HepG2 (cell line): ENCODE measurements at regions not wholly inside any gene's neighbourhood (a gene's known extent, or its start where the extent isn't known, plus 50 kb on each side); places are given as distances from the start of the nearest gene placed in this dataset.

ENCODE experiments used
- EP300 ChIP-seq, 3 experiments: sonication (generic) in 1 of 3; formaldehyde crosslinking in 1 of 3; IDR thresholded peaks; 2 replicates each; pipeline versions ENCODE4 v1.5.1 to v1.6.1; 2011 to 2020; ENCODE audit warnings: low read depth in 2 of 3, low read length in 2 of 3, borderline replicate concordance in 1 of 3, improper control_type of control experiment in 1 of 3, mild to moderate bottlenecking in 1 of 3, missing genetic modification reagents in 1 of 3, moderate library complexity in 1 of 3
- EZH2 ChIP-seq: conservative IDR thresholded peaks from 2 replicates; pipeline ENCODE4 v1.6.1; 2012; ENCODE audit warnings: mild to moderate bottlenecking, low read depth, low read length, moderate library complexity
- HOXA9 ChIP-seq: sonication (generic); formaldehyde crosslinking; IDR thresholded peaks from 2 replicates; pipeline ENCODE4 v1.8.1; 2022; ENCODE audit warnings: missing genetic modification reagents, mild to moderate bottlenecking, moderate library complexity, borderline replicate concordance
- JUNB ChIP-seq: sonication (generic); formaldehyde crosslinking; IDR thresholded peaks from 2 replicates; pipeline ENCODE4 v1.8.0; 2022; ENCODE audit warnings: missing genetic modification reagents, mild to moderate bottlenecking, borderline replicate concordance
- KLF13 ChIP-seq: sonication (generic); formaldehyde crosslinking; IDR thresholded peaks from 2 replicates; pipeline ENCODE4 v1.4.0; 2020; ENCODE audit warnings: mild to moderate bottlenecking, missing genetic modification reagents
- PITX1 ChIP-seq: sonication (generic); formaldehyde crosslinking; IDR thresholded peaks from 2 replicates; pipeline ENCODE4 v1.5.1; 2020; ENCODE audit warnings: mild to moderate bottlenecking, missing genetic modification reagents
- ZC3H13 ChIP-seq: sonication (generic); formaldehyde crosslinking; IDR thresholded peaks from 2 replicates; pipeline ENCODE4 v1.8.1; 2023; ENCODE audit warnings: mild to moderate bottlenecking, missing genetic modification reagents, moderate library complexity
- ZKSCAN8 ChIP-seq: IDR thresholded peaks from 2 replicates; pipeline ENCODE4 v1.6.1; 2016; ENCODE audit warnings: borderline replicate concordance, missing genetic modification reagents, missing compliant biosample characterization
- ZNF335 ChIP-seq: sonication (generic); formaldehyde crosslinking; IDR thresholded peaks from 2 replicates; pipeline ENCODE4 v1.4.0; 2020; ENCODE audit warnings: missing genetic modification reagents
- TF ChIP-seq, protein P1 (sequence below): sonication (generic); formaldehyde crosslinking; IDR thresholded peaks from 2 replicates; pipeline ENCODE4 v1.8.1; 2022; ENCODE audit warnings: mild to moderate bottlenecking, missing genetic modification reagents
- TF ChIP-seq, protein P2 (sequence below): sonication (generic); formaldehyde crosslinking; IDR thresholded peaks from 2 replicates; pipeline ENCODE4 v1.5.1; 2020; ENCODE audit warnings: mild to moderate bottlenecking, moderate library complexity, missing genetic modification reagents
- TF ChIP-seq, protein P3 (sequence below): sonication (generic); formaldehyde crosslinking; IDR thresholded peaks from 2 replicates; pipeline ENCODE4 v1.4.0; 2020; ENCODE audit warnings: missing genetic modification reagents

DNA sequence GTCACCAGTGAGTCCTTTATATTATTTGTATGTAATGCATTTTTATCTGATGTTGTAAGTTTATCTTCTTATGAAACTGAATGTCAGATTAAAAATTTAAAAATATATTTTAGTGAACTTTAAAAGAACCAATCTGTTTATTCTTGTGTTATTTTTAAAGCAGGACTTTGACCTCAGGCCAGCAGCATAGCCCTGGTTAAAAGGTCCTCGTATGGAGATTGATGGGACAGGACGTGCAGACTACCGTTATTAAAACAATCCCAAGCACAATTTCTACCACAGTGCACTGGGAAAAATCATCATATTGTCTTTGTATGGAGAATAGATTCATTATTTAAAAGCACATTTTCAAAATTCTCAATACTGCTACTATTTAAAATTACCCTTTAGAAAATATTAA lies 573.8 kb upstream of the ARGLU1 start:
- TF ChIP-seq ZC3H13 (CRISPR knock-in tag) (no peak), EP300 (IDR thresholded peaks at IDR 0.05; ENCODE audit: low read depth in 2 of 2, low read length in 2 of 2) (no peak), EP300 (CRISPR knock-in tag; IDR thresholded peaks at IDR 0.05; ENCODE audit: borderline replicate concordance) (no peak), HOXA9 (no peak), ZNF335 (CRISPR knock-in tag) (no peak), PITX1 (CRISPR knock-in tag) (no peak), JUNB (CRISPR knock-in tag) (no peak), KLF13 (no peak), ZKSCAN8 (CRISPR knock-in tag) (no peak), EZH2 (no peak)
- TF ChIP-seq, protein P1, sequence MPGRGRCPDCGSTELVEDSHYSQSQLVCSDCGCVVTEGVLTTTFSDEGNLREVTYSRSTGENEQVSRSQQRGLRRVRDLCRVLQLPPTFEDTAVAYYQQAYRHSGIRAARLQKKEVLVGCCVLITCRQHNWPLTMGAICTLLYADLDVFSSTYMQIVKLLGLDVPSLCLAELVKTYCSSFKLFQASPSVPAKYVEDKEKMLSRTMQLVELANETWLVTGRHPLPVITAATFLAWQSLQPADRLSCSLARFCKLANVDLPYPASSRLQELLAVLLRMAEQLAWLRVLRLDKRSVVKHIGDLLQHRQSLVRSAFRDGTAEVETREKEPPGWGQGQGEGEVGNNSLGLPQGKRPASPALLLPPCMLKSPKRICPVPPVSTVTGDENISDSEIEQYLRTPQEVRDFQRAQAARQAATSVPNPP: no peak
- TF ChIP-seq, protein P2, sequence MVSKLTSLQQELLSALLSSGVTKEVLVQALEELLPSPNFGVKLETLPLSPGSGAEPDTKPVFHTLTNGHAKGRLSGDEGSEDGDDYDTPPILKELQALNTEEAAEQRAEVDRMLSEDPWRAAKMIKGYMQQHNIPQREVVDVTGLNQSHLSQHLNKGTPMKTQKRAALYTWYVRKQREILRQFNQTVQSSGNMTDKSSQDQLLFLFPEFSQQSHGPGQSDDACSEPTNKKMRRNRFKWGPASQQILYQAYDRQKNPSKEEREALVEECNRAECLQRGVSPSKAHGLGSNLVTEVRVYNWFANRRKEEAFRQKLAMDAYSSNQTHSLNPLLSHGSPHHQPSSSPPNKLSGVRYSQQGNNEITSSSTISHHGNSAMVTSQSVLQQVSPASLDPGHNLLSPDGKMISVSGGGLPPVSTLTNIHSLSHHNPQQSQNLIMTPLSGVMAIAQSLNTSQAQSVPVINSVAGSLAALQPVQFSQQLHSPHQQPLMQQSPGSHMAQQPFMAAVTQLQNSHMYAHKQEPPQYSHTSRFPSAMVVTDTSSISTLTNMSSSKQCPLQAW (CRISPR knock-in tag): no peak
- TF ChIP-seq, protein P3, sequence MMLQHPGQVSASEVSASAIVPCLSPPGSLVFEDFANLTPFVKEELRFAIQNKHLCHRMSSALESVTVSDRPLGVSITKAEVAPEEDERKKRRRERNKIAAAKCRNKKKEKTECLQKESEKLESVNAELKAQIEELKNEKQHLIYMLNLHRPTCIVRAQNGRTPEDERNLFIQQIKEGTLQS (CRISPR knock-in tag): no peak
